ENCODE measurements at regions not wholly inside any gene's neighbourhood (a gene's known extent, or its start where the extent isn't known, plus 50 kb on each side); places are given as distances from the start of the nearest gene placed in this dataset.
A peak's percentile ranks its signal among the peaks of the same experiment; 100 is the strongest.
"Not testable (repeated sequence)": the region's sequence is repeated elsewhere in the genome, so short reads cannot be mapped to it uniquely, and the experiment has no call there.

DNA sequence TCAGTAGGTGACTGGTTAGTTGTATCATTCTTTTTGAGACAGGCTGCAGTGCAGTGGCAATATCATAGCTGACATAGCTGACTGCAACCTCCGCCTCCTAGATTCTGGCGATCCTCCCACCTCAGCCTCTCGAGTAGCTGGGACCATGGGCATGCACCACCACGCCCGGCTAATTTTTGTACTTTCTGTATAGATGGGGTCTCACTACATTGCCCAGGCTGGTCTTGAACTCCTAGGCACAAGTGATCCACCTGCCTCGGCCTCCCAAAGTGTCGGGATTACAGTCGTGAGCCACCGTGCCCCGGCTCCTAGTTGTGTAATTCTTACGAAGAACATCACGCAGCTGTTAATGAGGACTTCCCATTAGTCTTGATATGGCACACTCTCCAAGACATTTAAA lies 123.4 kb upstream of the VKORC1L1 start:
- no peak for DNase-seq

DNA sequence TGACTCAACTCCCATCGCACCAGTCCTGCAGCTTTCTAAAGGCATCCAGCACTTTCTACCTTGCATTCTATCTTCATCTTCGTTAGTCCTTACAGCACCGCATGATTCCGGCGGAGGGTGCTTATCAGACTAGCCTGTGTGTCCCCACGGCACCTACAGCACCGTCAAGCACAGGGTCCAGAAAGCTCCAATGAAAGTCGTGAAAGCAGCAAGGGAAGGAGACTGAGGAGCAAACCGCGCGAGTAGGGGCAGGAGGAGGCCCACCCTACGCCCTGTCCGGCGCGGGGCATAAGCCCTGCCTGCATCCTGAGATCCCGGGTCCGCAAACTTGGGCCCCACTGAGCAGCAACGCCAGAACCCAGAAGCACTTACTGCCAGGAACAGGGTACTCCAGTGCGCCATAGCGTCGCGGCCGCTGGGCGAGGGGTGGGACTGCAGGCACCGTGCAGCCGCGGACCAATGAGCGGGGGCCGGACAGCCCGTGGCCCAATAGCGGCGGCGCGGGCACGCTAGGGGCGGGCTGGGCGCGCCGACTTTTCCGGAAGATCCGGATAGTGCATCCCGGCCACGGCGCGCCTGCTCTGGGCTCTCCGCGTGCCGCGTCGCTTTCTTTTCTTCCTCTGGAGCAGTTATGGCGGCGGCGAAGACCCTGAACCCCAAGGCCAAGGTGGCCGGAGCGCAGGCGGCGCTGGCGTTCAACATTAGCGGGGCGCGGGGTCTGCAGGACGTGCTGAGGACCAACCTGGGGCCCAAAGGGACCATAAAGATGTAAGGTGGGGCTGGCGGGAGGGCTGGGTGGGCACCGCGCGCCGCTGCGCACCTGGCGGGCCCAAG lies 122.1 kb upstream of the VKORC1L1 start:
- DNase-seq: peak; percentile 94 to 98 (median 96)

DNA sequence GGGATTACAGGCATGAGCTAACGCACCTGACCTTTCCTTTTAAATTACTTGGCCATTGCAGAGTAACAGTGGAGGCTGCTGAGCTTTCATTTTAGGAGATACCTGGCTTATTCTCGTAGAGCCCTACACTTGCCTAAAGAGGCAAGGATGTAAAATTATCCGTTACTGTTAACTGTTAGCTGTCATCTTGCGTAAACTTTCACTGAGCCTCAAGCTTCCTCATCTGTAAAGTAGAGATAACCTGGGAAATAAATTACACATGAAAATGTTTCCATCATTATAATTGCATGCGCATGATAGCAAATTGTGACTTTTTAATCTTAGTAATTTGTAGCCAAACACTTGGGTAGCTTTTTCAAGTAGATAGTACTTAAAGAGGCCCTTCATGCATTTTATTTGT lies 118.8 kb upstream of the VKORC1L1 start:
- DNase-seq: not testable (repeated sequence)

DNA sequence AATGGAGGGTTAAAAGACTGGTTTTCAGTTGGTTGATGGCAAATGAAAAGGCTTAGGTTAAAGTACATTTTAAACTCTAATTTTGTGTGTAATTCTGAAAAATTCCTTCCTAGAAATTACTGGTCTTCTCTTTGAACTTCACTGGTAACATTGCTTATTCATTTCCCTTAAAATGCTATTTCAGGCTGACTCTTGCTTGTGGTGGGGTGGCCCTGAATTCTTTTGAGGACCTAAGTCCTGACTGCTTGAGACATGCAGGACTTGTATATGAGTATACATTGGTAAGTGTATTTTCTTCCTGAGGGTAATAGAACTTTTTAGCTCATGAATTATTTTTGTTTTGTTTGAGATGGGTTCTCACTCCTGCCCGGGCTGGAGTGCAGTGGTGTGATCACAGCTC lies 113.9 kb upstream of the VKORC1L1 start:
- DNase-seq: not testable (repeated sequence)

DNA sequence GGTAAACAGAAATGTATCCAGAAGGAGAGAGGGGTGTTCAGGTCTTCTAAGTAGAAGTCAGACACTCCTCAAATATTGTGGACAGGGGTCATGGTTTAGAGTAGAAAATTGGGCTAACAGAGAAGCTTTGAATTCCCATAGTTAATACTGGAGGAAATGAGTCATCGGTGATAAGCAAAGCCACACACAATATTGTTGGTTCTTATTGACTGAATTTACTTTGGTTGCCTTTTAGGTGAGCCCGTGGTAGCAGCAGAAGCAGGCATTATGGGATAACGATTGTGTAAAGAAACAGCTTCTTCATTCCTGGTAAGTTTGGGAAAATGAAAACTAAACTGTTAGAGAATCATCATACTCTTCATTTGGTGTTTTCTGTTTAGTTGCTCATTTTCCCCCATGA lies 110.2 kb upstream of the VKORC1L1 start:
- not testable (repeated sequence) for DNase-seq

DNA sequence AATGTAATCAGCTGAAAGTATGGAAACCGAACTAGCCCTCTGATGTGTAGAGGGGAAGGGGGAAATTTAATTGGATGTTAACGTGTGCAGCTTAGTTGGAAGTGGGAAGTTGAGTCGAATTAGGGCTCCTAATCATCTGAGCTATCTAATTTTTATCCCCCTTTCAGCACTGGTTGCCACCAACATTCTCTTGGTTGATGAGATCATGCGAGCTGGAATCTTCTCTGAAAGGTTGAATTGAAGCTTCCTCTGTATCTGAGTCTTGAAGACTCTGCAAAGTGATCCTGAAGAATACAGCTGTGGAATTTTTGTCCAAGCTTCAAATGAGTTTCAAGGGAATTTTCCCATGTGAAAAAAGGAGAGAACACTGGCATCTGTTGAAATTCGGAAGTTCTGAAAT lies 109.8 kb upstream of the VKORC1L1 start:
- not testable (repeated sequence) for DNase-seq

DNA sequence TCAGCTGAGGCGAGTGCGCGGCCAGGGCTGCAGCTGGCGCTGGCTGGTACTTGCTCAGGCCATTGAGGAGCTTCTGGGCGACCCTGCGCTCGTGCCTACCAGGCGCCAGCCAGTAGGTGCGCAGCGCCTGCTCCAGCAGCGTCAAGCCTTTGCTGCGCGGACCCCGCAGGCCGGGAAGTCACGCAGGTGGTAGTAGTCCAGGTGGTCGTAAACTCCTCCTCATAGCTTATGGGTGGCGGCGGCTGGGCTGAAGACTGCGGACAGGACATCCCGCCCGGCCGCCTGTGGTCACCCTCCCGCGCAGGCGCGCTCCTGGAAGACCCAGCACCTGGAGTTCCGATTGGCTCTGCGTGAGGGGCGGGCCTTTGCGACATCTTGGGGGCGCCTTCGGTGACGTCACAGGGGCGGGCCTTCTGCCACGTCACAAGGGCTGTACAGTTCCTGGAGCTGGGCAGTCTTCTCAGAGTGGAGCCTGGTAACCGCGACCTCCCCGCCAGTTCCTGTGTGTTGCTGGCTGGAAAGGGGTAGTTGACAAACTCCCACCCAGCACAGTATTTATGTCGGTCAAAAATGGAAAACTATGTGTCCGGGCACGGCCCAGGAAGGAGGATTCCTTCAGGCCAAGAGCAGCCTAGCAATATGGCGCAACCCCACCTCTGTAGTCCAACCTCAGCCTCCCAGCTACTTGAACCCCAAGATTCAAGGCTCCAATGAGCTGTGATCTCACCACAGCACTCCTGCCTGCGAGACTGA lies 102.2 kb upstream of the VKORC1L1 start:
- peak; percentile 95 to 96 (median 96) for DNase-seq

DNA sequence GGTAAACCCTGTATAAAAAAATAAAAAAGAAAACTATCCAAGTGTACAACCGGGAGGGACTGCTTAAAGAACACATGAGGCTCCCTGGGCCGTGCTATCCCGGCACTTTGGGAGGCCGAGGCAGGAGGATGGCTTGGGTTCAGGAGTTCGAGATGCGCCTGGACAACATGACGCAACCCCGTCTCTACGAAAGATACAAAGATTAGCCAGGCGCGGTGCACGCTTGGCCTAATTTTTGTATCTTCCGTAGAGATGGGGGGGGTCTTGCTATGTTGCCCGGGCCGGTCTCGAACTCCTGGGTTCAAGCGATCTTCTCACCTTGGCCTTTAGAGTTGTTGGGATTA lies 101.7 kb upstream of the VKORC1L1 start:
- not testable (repeated sequence) for DNase-seq

DNA sequence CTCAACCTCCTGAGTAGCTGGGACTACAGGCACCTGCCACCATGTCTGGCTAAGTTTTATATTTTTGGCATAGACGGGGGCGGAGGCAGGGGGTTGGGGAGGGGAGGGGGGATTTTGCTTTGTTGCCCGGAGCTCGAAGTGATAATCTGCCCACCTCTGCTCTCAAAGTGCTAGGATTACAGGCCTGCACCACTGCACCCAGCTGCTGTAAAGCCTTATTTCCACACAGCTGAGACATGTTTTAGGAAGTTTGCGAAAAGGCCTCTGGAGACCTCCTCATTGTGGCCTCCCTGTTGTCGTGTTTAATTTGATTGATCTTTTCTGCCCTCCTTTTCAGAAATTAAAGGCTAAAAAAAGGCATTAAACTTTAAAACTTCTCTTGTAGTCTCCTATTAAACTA lies 96.2 kb upstream of the VKORC1L1 start:
- DNase-seq: not testable (repeated sequence)

DNA sequence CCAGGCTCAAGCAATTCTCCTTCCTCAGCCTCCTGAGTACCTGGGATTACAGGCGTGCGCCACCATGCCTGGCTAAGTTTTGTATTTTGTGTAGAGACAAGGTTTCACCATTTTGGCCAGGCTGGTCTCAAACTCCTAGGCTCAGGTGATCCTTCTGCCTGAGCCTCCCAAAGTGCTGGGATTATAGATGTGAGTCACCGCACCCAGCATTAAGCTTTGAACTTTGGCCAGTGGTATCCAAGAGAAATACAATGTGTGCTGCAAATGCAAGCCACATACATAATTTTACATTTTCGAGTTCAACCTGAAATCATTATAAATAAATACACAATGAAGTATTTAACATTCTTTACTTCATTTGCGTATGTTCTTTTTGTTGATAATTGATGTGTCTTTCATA lies 82.9 kb upstream of the VKORC1L1 start:
- DNase-seq: not testable (repeated sequence)

DNA sequence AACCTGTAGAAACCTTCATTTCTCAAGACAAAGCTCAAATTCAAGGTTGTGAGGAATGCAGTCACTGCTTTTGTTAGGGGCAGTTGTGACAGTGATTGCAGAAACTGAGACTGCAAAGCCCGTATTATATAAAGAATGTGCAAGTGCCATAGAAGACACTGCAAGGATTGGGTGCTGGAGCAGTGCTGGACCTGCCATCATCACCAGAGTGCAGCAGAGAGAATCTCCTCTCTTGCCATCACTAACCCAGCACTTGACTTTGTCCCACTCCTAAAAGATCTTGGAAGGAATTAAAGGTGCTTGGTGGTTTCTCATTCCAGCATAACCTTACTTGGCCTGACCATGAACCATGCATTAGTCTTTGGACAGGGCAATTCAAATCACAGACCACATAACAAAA lies 81.1 kb upstream of the VKORC1L1 start:
- DNase-seq: not testable (repeated sequence)

DNA sequence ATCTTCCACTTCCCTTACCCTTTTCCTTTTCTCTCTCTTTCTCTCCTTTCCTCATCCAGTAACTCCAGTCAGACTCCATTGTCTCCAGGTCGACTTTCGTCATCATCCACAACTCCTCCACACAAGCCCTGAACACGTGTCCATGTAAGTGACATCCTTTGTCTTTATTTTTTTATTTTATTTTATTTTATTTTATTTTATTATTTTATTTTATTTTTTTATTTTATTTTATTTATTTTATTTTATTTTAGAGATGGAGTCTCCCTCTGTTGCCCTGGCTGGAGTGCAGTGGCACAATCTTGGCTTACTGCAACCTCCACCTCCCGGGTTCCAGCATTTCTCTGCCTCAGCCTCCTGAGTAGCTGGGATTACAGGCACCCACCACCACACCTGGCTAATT lies 80.1 kb upstream of the VKORC1L1 start:
- not testable (repeated sequence) for DNase-seq

DNA sequence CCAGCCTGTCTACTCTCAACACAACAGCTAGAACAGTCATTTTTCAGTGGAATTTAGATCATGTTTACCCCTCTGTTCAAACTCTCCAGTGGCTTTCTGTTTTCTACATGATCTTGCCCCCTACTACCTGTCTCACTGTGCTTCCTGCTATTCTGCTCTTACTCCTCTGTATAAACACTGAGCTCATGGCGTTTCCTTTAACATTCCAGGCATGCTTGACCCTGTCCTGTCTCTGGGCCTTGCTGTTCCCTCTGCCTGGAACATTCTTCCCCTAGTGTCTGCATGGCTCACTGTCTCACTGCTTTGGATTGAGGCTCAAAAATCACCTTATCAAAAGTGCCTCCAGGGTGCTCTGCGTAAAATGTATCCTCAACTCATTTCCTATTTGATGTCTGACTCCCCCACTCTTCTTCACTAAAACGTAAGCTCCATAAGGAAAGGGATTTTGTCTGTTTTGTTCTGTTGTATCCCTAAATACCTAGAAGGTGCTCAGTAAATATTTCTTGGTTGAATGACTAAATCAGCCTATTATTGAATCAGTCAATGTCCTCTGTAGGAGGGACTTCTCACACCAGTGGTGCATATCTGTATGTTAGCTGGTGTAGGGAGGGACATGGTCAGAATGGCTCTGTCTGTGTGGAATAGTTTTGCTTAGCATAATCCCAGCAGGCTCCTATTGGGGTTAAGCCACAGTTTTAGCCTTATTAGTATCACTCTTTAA lies 78.0 kb upstream of the VKORC1L1 start:
- DNase-seq: not testable (repeated sequence)

DNA sequence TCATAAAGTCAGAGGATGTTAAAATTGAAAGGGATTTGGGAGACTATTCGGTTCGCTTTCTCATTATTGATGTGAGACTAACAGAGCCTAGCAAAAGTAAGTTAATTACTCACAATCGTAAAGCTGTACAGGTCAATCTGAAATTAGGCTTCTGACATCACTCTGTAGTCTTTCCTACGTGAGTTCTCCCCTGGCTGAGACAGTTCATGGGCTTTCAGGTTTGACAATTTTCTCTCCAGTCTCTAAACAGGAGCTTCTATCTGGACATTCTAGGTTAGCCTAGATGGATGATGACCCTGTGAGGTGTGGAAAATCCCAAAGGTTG lies 77.5 kb upstream of the VKORC1L1 start:
- not testable (repeated sequence) for DNase-seq

DNA sequence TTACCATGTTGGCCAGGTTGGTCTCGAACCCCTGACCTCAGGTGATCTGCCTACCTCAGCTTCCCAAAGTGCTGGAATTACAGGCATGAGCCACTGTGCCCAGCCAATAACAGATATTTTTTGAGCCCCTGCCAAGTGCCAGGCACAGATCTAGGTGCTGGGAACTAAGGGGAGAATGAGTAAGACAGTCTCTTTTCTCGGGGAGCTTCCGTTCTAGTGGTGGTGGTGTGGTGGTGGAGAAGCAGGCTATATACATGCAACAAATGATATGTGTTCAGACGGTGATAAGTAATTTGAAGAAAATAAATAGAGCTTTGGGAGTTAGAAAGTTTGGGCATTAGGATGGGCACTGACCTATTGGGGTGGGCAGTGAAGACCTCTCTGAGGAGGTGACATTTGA lies 76.7 kb upstream of the VKORC1L1 start:
- no peak for DNase-seq

DNA sequence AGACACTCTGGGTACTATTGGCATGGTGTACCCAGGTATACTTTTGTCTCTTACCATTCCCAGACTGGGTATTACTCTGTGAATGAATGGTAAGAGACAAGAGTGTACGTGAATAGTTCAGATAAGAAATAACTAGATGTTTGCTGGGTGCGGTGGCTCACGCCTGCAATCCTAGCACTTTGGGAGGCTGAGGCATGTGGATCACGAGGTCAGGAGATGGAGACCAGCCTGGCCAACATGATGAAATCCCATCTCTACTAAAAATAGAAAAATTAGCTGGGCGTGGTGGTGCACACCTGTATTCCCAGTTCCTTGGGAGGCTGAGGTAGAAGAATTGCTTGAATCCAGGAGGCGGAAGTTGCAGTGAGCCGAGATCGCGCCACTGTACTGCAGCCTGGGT lies 75.8 kb upstream of the VKORC1L1 start:
- not testable (repeated sequence) for DNase-seq

DNA sequence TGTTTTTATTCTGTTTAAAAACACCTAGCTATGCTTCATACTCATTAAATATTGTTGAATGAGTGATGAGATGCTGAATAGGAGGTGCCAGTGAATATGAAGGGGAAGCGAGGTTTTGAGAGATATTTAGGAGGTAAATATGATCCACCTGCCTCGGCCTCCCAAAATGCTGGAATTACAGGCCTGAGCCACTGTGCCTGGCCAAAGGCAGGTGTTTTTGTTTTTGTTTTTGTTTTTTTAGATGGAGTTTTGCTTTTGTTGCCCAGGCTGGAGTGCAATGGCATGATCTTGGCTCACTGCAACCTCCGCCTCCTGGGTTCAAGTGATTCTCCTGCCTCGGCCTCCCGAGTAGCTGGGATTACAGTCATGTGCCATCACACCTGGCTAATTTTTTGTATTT lies 75.3 kb upstream of the VKORC1L1 start:
- not testable (repeated sequence) for DNase-seq

DNA sequence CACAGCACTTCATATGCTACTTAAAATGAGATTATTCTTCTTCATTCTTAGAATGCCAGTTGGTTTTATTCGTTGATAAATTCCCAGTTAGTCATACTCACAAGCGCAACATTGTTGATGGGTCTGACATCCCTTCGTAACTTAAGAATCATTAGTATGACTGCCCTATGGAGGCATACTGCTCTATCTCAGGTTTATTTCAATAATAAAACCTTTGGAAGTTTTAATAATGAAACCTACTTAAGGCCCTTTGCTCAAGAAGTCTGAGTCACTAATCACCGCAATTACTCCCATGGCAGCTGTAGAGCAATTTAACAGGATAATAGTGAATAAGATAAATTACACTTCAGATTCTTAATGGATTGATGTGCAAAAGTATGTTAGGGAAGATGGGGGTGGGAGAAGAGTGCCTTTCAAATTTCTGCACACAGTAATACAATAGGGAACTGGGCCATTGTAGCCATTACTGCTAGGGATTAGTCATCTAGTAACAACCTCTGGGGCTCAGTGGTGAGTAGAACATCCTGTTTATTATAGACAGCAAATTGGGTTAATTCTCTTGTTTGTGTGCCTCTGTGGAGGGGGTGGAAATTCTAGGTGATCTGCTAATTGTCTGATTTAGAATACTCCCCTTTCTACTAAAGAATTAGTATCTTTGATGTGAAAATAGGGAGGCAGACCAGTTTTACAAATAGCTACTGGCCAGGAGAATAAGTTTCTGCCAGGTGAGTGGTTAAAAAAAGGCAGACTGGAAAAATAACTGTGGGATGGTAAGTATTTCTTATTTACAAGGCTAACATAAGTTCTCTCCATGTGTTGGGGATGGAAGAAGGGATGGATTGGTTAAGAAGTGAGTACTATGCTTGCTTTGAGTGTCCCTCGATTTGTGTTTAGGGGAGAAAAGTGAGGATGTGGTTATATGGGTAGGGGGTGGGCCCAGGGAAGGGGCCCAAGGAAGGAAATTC lies 74.5 kb upstream of the VKORC1L1 start:
- peak; percentile 17 to 42 (median 34) for DNase-seq

DNA sequence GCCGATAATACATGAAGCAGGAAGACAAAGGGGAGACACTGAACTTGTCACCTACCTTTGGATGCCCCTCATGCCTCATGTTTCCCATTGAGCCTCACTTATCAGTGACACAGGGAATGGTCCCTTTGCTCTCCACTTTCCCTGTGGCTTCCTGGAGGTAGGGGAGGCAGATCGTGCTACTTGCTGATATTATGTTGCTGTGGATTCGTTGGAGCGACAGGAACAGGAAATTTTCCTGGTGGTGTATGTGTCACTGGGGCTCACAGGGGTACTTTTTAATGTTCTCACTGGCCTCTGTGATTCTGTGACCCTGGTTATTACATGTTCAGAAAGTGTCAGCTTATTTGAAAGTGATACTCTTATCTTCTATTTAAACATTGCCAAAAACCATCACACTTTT lies 72.7 kb upstream of the VKORC1L1 start:
- not testable (repeated sequence) for DNase-seq

DNA sequence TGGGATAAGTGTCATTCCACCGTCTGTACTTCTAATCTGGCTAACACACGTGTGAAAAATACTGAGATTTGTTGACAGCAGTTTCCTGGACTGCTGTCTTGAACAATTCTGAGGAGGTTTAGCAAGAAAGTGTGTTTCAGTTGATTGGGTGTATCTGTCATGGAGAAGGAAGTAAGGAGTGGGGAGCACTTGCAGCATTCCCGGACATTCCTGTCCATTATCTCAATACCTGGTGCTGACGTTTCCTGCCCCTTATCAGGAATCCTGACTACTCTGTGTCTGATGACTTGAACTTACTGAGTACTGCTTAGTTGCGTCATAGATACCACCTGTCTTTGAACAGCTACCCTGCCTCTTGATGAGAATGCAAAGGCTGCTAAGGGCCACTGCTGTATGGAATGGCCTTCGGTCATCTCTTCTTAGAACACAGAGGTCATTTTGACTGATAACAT lies 72.0 kb upstream of the VKORC1L1 start:
- no peak for DNase-seq

DNA sequence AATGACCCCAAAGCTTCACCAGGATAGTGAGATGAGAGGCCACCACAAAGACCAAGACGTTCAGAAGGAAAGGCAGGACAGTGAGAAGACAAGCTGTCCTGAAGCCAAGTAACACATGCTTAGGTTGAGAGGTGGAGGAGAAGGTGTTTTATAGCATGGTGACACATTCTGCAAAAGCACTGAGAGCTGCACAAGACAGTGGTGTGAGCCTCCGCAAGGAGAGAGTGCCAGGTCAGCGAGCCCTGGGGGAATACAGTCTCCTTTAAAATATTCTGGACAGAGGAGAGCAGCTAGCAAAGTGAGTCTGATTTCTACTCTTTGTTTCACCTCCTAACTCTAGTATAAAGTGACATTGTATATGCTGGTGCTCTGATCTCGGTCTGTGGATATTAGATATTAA lies 68.0 kb upstream of the VKORC1L1 start:
- no peak for DNase-seq

DNA sequence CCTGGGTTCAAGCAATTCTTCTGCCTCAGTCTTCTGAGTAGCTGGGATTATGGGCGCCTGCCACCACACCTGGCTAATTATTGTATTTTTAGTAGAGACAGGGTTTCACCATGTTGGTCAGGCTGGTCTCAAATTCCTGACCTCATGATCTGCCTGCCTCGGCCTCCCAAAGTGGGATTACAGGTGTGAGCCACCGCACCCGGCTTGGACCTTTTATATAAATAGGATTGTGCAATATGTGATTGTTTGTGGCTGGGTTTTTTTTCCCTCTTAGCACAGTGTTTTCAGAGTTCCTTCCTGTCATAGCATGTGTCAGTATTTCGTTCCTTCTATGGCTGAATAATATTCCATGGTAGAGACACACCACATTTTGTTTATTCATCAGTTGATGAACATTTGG lies 65.8 kb upstream of the VKORC1L1 start:
- DNase-seq: not testable (repeated sequence)

All from suppressor macrophage (primary cell).